GM12878 (cell line): ENCODE measurements at regions not wholly inside any gene's neighbourhood (a gene's known extent, or its start where the extent isn't known, plus 50 kb on each side); places are given as distances from the start of the nearest gene placed in this dataset.

Experiments
- EGR1 ChIP-seq, 2 experiments: IDR thresholded peaks; 1 replicate in 1 of 2; 2 replicates in 1 of 2; pipeline ENCODE4 v1.6.1; 2011 to 2012; ENCODE audit warnings: low read depth in 2 of 2, low read length in 2 of 2, borderline replicate concordance in 1 of 2, mild to moderate bottlenecking in 1 of 2, moderate library complexity in 1 of 2
- SMC3 ChIP-seq: IDR thresholded peaks from 2 replicates; pipeline ENCODE4 v1.6.1; 2011; ENCODE audit warnings: low read length, improper control_type of control experiment, borderline replicate concordance
- ZNF207 ChIP-seq: fragments of 450-650 bp; IDR thresholded peaks from 2 replicates; pipeline ENCODE4 v1.6.1; 2014; ENCODE audit warnings: antibody characterized with exemption, mild to moderate bottlenecking, borderline replicate concordance

DNA sequence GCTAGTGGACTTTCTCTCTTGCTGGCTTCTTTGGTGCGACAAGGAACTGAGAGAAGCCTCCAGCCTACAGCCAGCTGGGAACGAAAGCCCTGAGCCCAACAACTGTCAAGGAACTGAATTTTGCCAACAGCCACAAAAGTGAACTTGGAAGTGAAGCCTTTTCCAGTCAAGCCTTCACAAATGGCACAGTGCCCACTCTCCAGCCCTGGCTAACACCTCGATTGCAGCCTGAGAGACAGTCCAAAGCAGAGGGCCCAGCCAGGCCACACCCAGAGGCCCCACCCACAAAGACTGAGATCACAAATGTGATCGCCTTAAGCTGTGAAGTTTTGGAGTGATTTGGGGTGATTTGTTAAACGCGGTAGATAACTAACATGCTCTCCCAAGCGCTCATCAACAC, 244.6 kb upstream of the SDK2 start:
- TF ChIP-seq ZNF207 (no peak), EGR1 (IDR thresholded peaks at IDR 0.05; ENCODE audit: borderline replicate concordance in 1 of 2, low read depth in 2 of 2, low read length in 2 of 2) (no peak), SMC3 (no peak)
